GM19455 (cell line): ENCODE measurements at regions not wholly inside any gene's neighbourhood (a gene's known extent, or its start where the extent isn't known, plus 50 kb on each side); places are given as distances from the start of the nearest gene placed in this dataset.

ENCODE experiments used
- ATAC-seq: cut with Tn5 transposase; IDR thresholded peaks from one replicate; pipeline ENCODE4 v1.9.1; 2021; ENCODE audit not compliant: unreplicated experiment

GRCh38 chr5:40292006-40292405, 387.7 kb upstream of the PTGER4 start:
- ATAC-seq, result no peak

GRCh38 chr5:40291338-40291737, 388.4 kb upstream of the PTGER4 start:
- ATAC-seq, result no peak

DNA sequence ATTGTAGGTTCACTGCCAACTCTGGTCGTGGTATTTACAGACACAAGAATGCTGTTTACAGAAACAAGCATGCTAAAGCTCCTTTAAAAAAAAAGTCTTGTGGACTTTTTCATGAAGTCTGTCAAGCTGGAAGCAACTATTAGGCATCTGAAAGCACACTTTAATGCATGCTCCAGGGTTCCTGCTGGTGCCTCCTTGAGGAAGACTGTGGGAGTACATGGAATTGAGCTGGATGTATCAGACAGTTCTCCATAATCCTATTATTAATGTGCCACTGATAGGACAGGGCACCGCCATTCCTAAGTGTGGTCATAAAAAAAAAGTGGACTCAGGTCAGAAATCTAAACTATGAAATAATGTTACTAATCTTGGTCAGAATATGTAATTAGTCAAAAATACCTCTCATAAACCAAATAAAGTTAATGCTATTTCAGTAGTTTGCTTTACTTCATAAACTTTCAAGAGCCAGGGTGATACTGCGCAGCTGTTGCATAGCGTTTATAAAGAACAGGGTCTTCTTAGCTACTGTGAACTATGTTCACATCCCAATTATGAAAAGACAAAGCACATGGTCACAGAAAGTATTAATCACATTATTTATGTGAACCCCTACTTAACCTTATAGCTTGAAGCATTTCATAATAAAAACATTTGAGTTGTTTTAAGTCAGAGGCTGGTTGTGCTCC, 390.8 kb upstream of the PTGER4 start:
- no peak for ATAC-seq

- no peak for ATAC-seq
Measured at GRCh38 chr5:40284863-40285262, 394.9 kb upstream of the PTGER4 start.

DNA sequence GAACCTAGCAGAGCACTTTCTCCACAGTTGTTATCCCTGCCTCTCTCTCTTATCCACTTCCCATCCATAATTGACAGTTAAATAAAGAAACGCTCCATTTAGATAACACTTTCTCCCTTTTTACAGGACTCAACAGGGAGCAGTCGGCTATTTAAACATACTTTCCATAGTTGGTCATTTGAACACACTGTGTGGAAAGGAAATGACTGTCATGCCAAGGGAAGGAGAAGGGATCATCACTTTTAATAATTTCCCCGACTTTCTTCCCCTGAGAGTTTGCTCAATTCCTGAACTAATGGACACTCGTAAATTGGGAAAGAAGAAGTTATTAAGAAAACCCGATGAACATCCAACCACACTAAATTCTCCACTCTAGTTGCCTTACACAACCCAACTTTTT, 400.8 kb upstream of the PTGER4 start:
- ATAC-seq, result no peak

DNA sequence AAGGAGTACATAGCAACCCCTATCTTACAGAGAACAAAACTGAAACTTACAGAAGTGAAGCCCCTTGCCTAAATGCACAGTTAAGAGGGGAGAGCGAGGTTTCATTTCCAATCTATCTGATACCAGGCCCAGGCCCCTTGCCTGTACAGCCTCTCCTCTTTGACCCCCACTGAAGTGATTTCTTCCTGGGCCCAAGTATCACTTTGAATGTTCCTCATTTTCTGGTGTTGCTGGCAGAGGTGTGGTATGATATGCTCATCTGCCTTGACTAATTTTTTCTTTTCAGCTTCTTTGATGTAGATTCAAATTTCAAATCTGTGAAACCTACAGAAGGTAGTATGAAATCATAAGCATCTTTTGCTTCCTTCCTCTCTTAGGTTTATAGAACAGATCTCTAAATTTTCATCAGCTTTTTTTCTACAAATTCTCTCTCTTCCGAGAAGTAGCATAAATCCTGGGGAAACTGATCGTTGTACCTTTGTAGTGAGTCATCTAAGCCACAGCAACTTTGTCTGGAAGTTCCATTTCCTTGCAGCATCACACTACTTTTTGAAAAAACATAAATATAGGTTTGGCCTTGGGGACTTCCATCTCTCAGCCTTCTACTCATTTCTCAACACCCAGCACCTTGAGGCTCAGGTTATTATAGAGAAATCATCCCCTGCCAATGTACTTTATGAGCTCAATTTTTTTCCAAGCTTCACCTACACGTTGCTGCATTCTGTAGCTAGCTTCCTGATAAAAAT, 402.4 kb upstream of the PTGER4 start:
- no peak for ATAC-seq

DNA sequence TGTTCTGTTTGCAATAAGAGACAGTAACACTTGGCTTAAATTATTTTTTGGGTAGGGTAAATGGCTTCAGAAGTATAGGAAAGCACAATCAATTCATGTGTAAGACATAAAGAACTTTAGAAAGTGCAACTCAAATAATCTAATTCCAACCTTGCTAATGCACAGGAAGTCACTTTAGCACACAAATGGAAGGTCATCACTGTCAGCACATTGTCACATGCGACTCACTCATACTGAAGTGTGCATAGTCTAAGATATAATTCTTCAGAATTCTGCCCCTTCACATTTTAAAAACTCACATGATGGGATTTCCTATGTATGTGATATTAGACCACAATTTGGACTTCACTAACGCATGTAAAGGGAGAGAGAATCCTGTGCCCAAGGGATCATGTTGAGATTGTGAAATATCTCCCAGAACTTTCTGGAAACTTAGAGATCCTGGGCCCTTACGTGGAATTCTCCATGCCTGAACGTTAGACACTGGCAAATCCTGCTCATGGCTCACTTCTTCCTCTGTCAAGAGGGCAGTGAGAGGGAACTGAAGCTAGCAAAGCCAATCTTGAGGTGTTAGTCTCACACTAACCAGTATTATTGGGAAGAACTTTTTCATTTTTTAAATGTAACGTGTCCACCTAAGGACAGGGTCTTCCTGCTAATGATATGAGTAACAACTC, 403.2 kb upstream of the PTGER4 start:
- ATAC-seq, result no peak

GRCh38 chr5:40274568-40274967, 405.1 kb upstream of the PTGER4 start:
- ATAC-seq, result no peak

DNA sequence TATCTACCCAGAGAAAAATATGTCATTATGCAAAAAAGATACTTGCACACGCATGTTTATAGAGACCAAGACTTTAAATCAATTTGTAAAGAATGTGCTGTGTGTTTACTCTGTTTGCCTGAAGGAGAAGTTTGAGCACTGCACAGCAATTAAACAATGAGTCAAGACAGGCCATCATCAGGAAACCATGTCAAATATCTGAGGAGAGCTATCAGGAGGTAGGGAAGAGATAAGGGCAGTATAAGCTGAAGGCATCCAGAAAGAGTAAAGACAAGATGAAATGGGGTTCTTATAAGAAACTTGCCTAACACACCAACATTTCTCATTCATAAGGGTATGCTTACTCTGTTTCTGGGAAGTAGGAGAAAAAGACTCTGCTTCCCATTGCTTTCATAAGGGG, 405.8 kb upstream of the PTGER4 start:
- no peak for ATAC-seq

GRCh38 chr5:40271476-40271875, 408.2 kb upstream of the PTGER4 start:
- no peak for ATAC-seq

- ATAC-seq, result no peak
Measured at GRCh38 chr5:40270274-40270845, 409.4 kb upstream of the PTGER4 start.

DNA sequence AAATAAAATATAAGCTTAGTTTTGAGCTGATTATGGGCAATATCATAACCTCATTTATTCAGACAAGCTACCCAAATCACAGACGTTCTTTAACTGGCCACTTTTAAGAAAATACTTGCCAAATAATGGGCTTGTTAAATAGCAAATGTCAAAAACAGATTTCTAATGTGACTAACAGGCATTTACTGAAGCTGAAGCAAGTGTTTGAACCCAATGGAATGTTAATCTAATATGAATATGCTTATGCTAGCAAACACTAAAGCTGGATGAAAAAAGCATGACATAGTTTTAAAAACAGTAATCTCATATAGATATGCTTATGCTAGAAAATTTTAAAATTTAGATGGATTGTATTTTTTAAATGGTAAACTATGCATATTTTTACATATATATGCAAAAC, 411.6 kb upstream of the PTGER4 start:
- no peak for ATAC-seq

DNA sequence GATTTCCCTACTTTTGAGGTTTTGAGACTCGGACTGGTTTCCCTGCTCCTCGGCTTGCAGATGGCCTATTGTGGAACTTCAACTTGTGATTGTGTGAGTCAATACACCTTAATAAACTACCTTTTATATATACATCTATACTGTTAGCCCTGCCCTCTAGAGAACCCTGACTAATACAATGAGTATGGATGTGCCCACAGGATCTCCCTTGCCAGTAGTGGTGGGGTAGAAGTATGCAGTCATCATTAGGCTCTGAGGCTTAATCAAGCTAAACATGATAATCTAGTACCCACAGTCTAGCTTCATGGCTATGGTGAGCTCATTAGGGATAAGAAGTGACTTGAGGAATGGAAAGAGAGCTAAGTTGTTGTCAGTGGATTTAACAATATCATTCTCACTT, 412.8 kb upstream of the PTGER4 start:
- no peak for ATAC-seq

- ATAC-seq, result no peak
Measured at GRCh38 chr5:40261984-40262383, 417.7 kb upstream of the PTGER4 start.

- no peak for ATAC-seq
Measured at GRCh38 chr5:40260361-40260760, 419.4 kb upstream of the PTGER4 start.

DNA sequence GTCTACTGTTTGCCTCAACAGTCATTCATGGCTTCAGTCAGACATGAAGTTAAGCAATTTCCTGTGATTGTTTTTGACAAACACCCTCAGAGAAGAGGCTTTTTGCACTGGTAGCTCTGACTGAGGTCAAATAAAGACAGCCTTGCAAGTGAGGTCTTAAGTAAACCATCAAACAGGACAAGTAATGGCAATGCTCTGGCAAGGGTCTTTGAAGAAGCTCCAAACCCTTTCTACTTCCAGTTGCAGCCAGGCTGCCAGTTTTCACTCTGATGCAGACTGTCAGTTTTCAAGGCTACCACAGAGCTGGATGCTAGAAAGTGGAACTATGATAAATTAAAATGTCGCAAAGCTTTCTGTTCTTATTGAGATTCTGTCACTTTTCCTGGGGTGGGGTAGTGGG, 421.5 kb upstream of the PTGER4 start:
- ATAC-seq, result no peak

GRCh38 chr5:40240671-40241070, 439.0 kb upstream of the PTGER4 start:
- no peak for ATAC-seq

DNA sequence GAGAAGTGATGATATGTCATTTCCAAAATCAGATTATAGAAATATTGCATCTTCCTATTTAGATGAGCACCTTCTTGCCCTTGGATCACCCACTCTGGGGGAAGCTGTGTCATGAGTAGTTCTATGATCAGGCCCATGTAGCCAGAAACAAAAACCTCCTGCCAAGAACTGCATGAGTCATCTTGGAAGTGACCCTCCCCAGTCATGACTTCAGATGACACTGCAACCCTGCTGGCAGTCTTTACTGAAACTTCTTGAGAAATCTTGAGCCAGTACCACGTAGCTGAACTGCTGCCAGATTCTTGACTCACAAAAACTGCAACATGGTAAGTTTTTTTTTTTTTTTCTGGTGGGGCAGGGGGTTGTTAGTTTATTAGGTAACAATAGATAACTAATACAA, 439.6 kb upstream of the PTGER4 start:
- ATAC-seq, result no peak

GRCh38 chr5:40238066-40238745, 441.5 kb upstream of the PTGER4 start:
- no peak for ATAC-seq

DNA sequence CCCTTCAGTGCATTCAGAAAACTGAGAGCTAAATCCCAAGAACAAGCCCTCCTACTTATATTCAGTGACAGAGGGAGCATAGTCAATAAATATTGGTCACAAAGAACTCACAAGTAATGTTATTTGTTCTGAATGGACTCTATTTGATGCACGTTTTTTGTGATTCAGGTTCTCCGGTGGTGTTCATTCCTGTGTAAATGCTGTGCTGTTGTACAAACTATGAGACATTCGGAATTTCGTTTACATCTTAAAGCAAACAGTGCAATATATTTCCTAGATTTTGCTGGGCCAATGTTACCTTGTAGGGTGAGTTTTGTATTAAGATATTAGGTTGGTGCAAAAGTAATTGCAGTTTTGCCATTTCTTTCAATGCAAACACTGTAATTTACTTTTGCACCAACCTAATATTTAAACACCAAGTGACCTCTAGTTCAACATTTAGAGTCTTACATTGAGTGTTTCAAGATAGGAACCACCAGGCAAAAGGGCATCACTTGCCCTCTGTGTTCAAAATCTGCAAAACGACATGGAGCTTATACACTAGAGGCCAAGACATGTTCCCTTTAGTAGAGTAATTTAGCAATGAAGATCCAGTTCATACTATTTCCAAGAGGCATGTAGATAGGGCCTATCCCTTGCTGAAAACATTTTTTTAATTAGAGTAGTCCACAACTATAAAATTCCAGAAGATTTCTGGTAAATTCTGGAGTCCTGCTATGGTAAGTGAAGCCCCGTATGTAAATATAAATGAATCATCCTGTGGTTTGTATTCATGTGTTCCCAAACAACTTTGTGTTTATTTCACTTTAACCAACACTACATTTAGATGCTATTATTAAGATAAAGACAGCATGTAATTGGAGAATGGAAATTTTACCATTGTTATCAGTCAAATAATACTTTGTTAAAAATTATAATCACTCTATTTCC, 444.0 kb upstream of the PTGER4 start:
- no peak for ATAC-seq
